Heart left ventricle (tissue), 13 donors: ENCODE measurements at regions not wholly inside any gene's neighbourhood (a gene's known extent, or its start where the extent isn't known, plus 50 kb on each side); places are given as distances from the start of the nearest gene placed in this dataset.

Experiments used
- POLR2A ChIP-seq, 2 donors: fragments of 450-650 bp; IDR thresholded peaks; one replicate each; pipeline ENCODE4 v1.6.1; 2017; ENCODE audit warnings: antibody characterized with exemption in 2 of 2, mild to moderate bottlenecking in 2 of 2, moderate library complexity in 2 of 2
- TF ChIP-seq, protein P1 (sequence below), 12 donors: fragments of 200-600 bp; sonication (generic) in 4 of 12; IDR thresholded peaks; one replicate each; pipeline versions ENCODE4 v1.5.0 to v1.8.0; 2018 to 2022; ENCODE audit warnings: antibody characterized with exemption in 12 of 12, mild to moderate bottlenecking in 5 of 12
- donor health status: ischemic (EF 13 %, LVEDD 7.1; RV severe dilation, severe dysfunction).
- donor health status: DM: no; HTN: yes; CAD: no.
- donor health status: DM: no; HTN: no; CAD: no.
- donor health status: ischemic (EF 25% LVEDD 6.9; RV normal size, moderate dysfunction).
- donor health status: ischemic (EF 25% LVEDD 5.7; RV mildly dilated, moderate dysfunction).
- donor health status: ischemic (EF 35%, LVEDD 5.7; RV mildly dilated, moderate dysfunction).
- donor health status: nonischemic (EF 11% LVEDD 7.7; RV severe dilation, severe dysfunction).
- donor health status: DM: yes; HTN: yes; CAD: no.
- donor health status: PGD.
- donor health status: ischemic (EF 29% LVEDD 5.4; RV normal size, mild dysfunction).
- donor health status: nonischemic (EF 23%, LVEDD 6.1; RV moderate dilation, normal function).

DNA sequence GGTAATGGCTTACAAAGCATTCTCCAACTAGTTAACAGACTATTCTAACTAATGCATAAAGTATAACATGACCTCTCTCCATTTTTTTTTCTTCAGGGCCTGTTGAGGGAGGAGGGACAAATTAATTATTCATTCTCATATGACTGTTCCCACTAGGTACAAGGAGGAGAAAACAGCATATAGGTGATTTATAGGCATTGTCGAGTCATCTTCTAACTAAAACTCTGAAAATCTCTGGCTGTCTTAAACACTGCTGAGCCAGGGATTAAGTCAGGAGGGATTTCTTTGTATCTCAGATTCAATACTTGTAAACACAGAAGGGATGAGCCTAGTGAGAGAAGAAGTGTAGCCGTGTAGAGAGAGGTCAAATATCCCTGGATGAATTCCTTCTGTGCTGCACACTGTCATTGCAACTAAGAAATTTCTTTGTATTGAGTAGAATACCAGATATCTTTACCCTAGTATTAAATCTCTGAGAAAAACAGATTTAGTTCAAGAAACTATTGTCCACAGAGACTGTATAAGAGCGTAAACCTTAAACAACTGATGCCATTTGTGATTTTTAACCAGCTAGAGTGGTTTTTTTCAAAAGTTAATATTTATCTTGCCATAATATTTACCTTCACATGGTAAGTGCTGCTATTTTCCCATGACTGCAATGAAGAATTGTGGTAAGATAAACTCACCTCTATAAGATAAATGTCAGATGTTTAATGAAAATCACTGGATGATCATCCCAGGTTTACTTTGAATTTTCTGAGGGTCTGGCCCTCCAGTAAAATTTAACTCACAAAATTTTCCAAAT is 465.3 kb downstream of the RWDD3 start:
- TF ChIP-seq POLR2A (IDR thresholded peaks at IDR 0.05) = no peak
- TF ChIP-seq, protein P1, sequence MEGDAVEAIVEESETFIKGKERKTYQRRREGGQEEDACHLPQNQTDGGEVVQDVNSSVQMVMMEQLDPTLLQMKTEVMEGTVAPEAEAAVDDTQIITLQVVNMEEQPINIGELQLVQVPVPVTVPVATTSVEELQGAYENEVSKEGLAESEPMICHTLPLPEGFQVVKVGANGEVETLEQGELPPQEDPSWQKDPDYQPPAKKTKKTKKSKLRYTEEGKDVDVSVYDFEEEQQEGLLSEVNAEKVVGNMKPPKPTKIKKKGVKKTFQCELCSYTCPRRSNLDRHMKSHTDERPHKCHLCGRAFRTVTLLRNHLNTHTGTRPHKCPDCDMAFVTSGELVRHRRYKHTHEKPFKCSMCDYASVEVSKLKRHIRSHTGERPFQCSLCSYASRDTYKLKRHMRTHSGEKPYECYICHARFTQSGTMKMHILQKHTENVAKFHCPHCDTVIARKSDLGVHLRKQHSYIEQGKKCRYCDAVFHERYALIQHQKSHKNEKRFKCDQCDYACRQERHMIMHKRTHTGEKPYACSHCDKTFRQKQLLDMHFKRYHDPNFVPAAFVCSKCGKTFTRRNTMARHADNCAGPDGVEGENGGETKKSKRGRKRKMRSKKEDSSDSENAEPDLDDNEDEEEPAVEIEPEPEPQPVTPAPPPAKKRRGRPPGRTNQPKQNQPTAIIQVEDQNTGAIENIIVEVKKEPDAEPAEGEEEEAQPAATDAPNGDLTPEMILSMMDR (IDR thresholded peaks at IDR 0.05) = no peak
